ENCODE measurements at regions not wholly inside any gene's neighbourhood (a gene's known extent, or its start where the extent isn't known, plus 50 kb on each side); places are given as distances from the start of the nearest gene placed in this dataset.

- Histone ChIP-seq H2AK5ac (ENCODE audit: low read depth, low read length) (no peak overlapping the region), H2AFZ (replicated peaks; ENCODE audit: low read length, poor library complexity) (no peak overlapping the region), H2AK9ac (replicated peaks; ENCODE audit: low read depth, low read length, poor library complexity) (no peak overlapping the region), H3K23ac (ENCODE audit: low read depth, low read length) (no peak overlapping the region), H2BK120ac (ENCODE audit: low read depth, low read length) (no peak overlapping the region), H3K27me3 (ENCODE audit: control insufficient read depth, insufficient read depth, low read length) (no peaks in the 10 kb centered on the region), H3K56ac (ENCODE audit: extremely low read depth, insufficient read depth, low read length) (no peak overlapping the region), H3K4me3 (ENCODE audit: insufficient read depth, low read depth, low read length) (no peak overlapping the region), H3K14ac (replicated peaks; ENCODE audit: low read depth, low read length) (no peak overlapping the region), H3K9me1 (ENCODE audit: insufficient read depth, low read length) (no peaks in the 10 kb centered on the region), H3K9me3 (ENCODE audit: control insufficient read depth, insufficient read depth, low read length) (no peaks in the 10 kb centered on the region), H3K4ac (ENCODE audit: low read depth, low read length) (no peak overlapping the region), H2BK15ac (ENCODE audit: low read depth, low read length) (no peak overlapping the region), H4K91ac (ENCODE audit: insufficient read depth, low read depth, low read length) (no peak overlapping the region), H3K4me1 (ENCODE audit: control insufficient read depth, insufficient read depth, low read length) (no peaks in the 10 kb centered on the region), H3K79me1 (ENCODE audit: low read depth in 1 of 2, low read length in 2 of 2) (no peaks in the 10 kb centered on the region), H4K8ac (ENCODE audit: low read depth in 2 of 2, low read length in 2 of 2) (no peak overlapping the region), H2BK5ac (ENCODE audit: low read depth, low read length, poor library complexity, severe bottlenecking) (no peak overlapping the region), H3K9ac (ENCODE audit: low read depth, low read length) (no peak overlapping the region), H4K5ac (ENCODE audit: low read depth, low read length) (no peak overlapping the region), H3K4me2 (ENCODE audit: low read depth, low read length) (no peak overlapping the region), H3K36me3 (ENCODE audit: control insufficient read depth, insufficient read depth, low read length) (no peaks in the 10 kb centered on the region), H4K20me1 (ENCODE audit: insufficient read depth, low read length) (no peaks in the 10 kb centered on the region), H3K27ac (ENCODE audit: insufficient read depth, low read length) (no peak overlapping the region), H2BK20ac (ENCODE audit: low read depth, low read length) (no peak overlapping the region), H3K18ac (ENCODE audit: low read depth, low read length) (no peak overlapping the region)
- DNase-seq: no peak
- no peak for ATAC-seq (ENCODE audit: low read depth)
- WGBS, 2 experiments (ENCODE audit: extremely low coverage in 2 of 2, insufficient read length in 1 of 2): 44% methylated on average over 1 of the region's 6 CpGs; no CpG with 5 or more reads in 1 of the 2 experiments
- intact Hi-C loops (cut with micrococcal nuclease) (loop anchor here (10.0 kb wide), 1 partner anchor 990 kb away; no protein-coding TSS in a partner anchor), dilution Hi-C loops (cut with HindIII; ENCODE audit: low sequenced_read_pairs, unreplicated experiment) (no loop called here), in situ Hi-C loops (cut with MboI; ENCODE audit: low sequenced_read_pairs) (loop anchor here (10.0 kb wide), 1 partner anchor 170 kb away; no protein-coding TSS in a partner anchor)
- CTCF ChIA-PET: interaction anchor here (0.6 to 0.7 kb wide), 2 partner anchors 24 to 168 kb away, joined by 3 to 5 read pairs; no protein-coding TSS in a partner anchor
- TF ChIP-seq RAD21 (IDR thresholded peaks at IDR 0.05; ENCODE audit: low read length) (no peak), BHLHE40 (IDR thresholded peaks at IDR 0.05; ENCODE audit: low read depth, low read length) (no peak), CHD1 (IDR thresholded peaks at IDR 0.05; ENCODE audit: low read depth, low read length) (no peak), CEBPB (IDR thresholded peaks at IDR 0.05; ENCODE audit: low read depth, low read length) (no peak), MXI1 (IDR thresholded peaks at IDR 0.05; ENCODE audit: borderline replicate concordance, low read depth, low read length) (no peak), CTCF (conservative IDR thresholded peaks at IDR 0.05; ENCODE audit: low read depth, low read length) (no peak), POLR2A (IDR thresholded peaks at IDR 0.05; ENCODE audit: low read depth, low read length) (no peak), NFE2L2 (IDR thresholded peaks at IDR 0.05; ENCODE audit: low read depth, low read length) (no peak), SMC3 (IDR thresholded peaks at IDR 0.05; ENCODE audit: low read depth, low read length) (no peak), MAFK (IDR thresholded peaks at IDR 0.05; ENCODE audit: low read depth, low read length) (no peak), RFX5 (IDR thresholded peaks at IDR 0.05; ENCODE audit: low read depth, low read length) (no peak), RCOR1 (IDR thresholded peaks at IDR 0.05; ENCODE audit: insufficient replicate concordance, low read length) (no peak), ELK1 (IDR thresholded peaks at IDR 0.05; ENCODE audit: borderline replicate concordance, low read depth, low read length) (no peak), USF2 (IDR thresholded peaks at IDR 0.05; ENCODE audit: low read depth, low read length) (no peak), FOS (IDR thresholded peaks at IDR 0.05; ENCODE audit: low read depth, low read length) (no peak)
- POLR2A ChIA-PET (ENCODE audit: unreplicated experiment): no interaction called here
- no TSS peak for BruUV-seq (replicated peaks)
Observed at GRCh38 chr9:73024601-73025034, 71.8 kb upstream of the ALDH1A1 start.

Measured in IMR-90 (cell line).